K562 (cell line): ENCODE measurements at regions not wholly inside any gene's neighbourhood (a gene's known extent, or its start where the extent isn't known, plus 50 kb on each side); places are given as distances from the start of the nearest gene placed in this dataset.

ENCODE experiments used
- ARHGAP35 ChIP-seq: fragments of 450-650 bp; IDR thresholded peaks from 2 replicates; pipeline ENCODE4 v1.6.1; 2018; ENCODE audit not compliant: partially characterized antibody
- BRCA1 ChIP-seq, 2 experiments: fragments of 450-650 bp in 1 of 2; sonication (generic) in 1 of 2; formaldehyde crosslinking in 1 of 2; IDR thresholded peaks; 2 replicates each; pipeline versions ENCODE4 v1.5.0 to v1.6.1; 2017 to 2020; ENCODE audit warnings: mild to moderate bottlenecking in 1 of 2, missing genetic modification reagents in 1 of 2
- CREM ChIP-seq: IDR thresholded peaks from 2 replicates; pipeline ENCODE4 v1.6.1; 2014; ENCODE audit warnings: antibody characterized with exemption, low read depth
- FIP1L1 ChIP-seq: fragments of 200-400 bp; formaldehyde crosslinking; IDR thresholded peaks from 2 replicates; pipeline ENCODE4 v1.6.1; 2018; ENCODE audit warnings: mild to moderate bottlenecking, low read depth, low read length; ENCODE audit not compliant: poor library complexity, severe bottlenecking
- HDAC3 ChIP-seq: fragments of 450-650 bp; IDR thresholded peaks from 2 replicates; pipeline ENCODE4 v1.6.1; 2018; ENCODE audit warnings: borderline replicate concordance, mild to moderate bottlenecking, moderate library complexity; ENCODE audit not compliant: partially characterized antibody
- NR2F6 ChIP-seq: fragments of 450-650 bp; formaldehyde crosslinking; IDR thresholded peaks from 2 replicates; pipeline ENCODE4 v1.4.0; 2020; ENCODE audit warnings: mild to moderate bottlenecking
- NR4A1 ChIP-seq, 2 experiments: fragments of 250-450 bp in 1 of 2; fragments of 450-650 bp in 1 of 2; sonication (Bioruptor Pico) in 1 of 2; IDR thresholded peaks; 2 replicates each; pipeline versions ENCODE4 v1.4.0 to v1.6.1; 2016 to 2020; ENCODE audit warnings: mild to moderate bottlenecking in 2 of 2, missing compliant biosample characterization in 1 of 2, missing genetic modification characterization in 1 of 2, moderate library complexity in 1 of 2
- SAFB2 ChIP-seq: fragments of 200-400 bp; formaldehyde crosslinking; IDR thresholded peaks from 2 replicates; pipeline ENCODE4 v1.6.1; 2018; ENCODE audit warnings: borderline replicate concordance, low read length, low read depth, moderate library complexity; ENCODE audit not compliant: severe bottlenecking
- SPI1 ChIP-seq: IDR thresholded peaks from 2 replicates; pipeline ENCODE4 v1.6.1; 2011; ENCODE audit warnings: low read depth, low read length, control low read depth, borderline replicate concordance
- ZBTB7A ChIP-seq: IDR thresholded peaks from 2 replicates; pipeline ENCODE4 v1.6.1; 2011; ENCODE audit warnings: low read depth, mild to moderate bottlenecking, low read length, moderate library complexity, borderline replicate concordance; ENCODE audit not compliant: control insufficient read depth
- TF ChIP-seq, protein P1 (sequence below): fragments of 200-800 bp; sonication (Bioruptor generic); IDR thresholded peaks from 2 replicates; pipeline ENCODE4 v1.6.1; 2016; ENCODE audit warnings: missing genetic modification characterization, missing compliant biosample characterization
- TF ChIP-seq, protein P2 (sequence below): fragments of 450-650 bp; IDR thresholded peaks from 2 replicates; pipeline ENCODE4 v1.6.1; 2016; ENCODE audit warnings: borderline replicate concordance
- TF ChIP-seq, protein P3 (sequence below): fragments of 450-650 bp; IDR thresholded peaks from 2 replicates; pipeline ENCODE4 v1.6.1; 2016; ENCODE audit warnings: mild to moderate bottlenecking
- TF ChIP-seq, protein P4 (sequence below): fragments of 150-350 bp; IDR thresholded peaks from 2 replicates; pipeline ENCODE4 v1.6.1; 2014; ENCODE audit warnings: low read depth, mild to moderate bottlenecking, low read length, borderline replicate concordance

DNA sequence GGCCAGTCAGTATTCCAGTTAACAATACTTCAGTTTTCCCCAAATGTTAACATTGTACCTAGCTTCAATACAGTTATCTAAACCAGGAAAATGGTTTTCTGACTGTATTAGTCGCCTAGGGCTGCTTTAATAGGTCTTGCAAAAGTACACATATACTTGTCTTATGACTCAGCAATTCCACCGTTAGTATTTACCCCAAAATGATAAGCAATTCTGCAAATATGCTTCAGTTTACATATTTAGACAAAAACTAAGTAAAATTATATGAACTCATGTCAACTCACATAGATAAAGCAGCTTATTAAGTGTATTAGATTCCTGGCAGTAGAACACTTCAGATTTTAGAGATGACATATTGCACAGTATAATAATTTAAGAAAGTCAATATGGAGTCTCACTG lies 363.3 kb downstream of the ARL4A start (continued):
- TF ChIP-seq, protein P1, sequence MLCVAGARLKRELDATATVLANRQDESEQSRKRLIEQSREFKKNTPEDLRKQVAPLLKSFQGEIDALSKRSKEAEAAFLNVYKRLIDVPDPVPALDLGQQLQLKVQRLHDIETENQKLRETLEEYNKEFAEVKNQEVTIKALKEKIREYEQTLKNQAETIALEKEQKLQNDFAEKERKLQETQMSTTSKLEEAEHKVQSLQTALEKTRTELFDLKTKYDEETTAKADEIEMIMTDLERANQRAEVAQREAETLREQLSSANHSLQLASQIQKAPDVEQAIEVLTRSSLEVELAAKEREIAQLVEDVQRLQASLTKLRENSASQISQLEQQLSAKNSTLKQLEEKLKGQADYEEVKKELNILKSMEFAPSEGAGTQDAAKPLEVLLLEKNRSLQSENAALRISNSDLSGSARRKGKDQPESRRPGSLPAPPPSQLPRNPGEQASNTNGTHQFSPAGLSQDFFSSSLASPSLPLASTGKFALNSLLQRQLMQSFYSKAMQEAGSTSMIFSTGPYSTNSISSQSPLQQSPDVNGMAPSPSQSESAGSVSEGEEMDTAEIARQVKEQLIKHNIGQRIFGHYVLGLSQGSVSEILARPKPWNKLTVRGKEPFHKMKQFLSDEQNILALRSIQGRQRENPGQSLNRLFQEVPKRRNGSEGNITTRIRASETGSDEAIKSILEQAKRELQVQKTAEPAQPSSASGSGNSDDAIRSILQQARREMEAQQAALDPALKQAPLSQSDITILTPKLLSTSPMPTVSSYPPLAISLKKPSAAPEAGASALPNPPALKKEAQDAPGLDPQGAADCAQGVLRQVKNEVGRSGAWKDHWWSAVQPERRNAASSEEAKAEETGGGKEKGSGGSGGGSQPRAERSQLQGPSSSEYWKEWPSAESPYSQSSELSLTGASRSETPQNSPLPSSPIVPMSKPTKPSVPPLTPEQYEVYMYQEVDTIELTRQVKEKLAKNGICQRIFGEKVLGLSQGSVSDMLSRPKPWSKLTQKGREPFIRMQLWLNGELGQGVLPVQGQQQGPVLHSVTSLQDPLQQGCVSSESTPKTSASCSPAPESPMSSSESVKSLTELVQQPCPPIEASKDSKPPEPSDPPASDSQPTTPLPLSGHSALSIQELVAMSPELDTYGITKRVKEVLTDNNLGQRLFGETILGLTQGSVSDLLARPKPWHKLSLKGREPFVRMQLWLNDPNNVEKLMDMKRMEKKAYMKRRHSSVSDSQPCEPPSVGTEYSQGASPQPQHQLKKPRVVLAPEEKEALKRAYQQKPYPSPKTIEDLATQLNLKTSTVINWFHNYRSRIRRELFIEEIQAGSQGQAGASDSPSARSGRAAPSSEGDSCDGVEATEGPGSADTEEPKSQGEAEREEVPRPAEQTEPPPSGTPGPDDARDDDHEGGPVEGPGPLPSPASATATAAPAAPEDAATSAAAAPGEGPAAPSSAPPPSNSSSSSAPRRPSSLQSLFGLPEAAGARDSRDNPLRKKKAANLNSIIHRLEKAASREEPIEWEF (CRISPR knock-in tag): no peak
- no peak for TF ChIP-seq NR2F6
- TF ChIP-seq NR4A1 (CRISPR knock-in tag; IDR thresholded peaks at IDR 0.05): no peak
- no peak for TF ChIP-seq NR4A1 (tag; IDR thresholded peaks at IDR 0.05)
- TF ChIP-seq ARHGAP35: no peak
- TF ChIP-seq CREM: no peak
- no peak for TF ChIP-seq ZBTB7A
- no peak for TF ChIP-seq HDAC3
- TF ChIP-seq SPI1: no peak
- TF ChIP-seq, protein P2, sequence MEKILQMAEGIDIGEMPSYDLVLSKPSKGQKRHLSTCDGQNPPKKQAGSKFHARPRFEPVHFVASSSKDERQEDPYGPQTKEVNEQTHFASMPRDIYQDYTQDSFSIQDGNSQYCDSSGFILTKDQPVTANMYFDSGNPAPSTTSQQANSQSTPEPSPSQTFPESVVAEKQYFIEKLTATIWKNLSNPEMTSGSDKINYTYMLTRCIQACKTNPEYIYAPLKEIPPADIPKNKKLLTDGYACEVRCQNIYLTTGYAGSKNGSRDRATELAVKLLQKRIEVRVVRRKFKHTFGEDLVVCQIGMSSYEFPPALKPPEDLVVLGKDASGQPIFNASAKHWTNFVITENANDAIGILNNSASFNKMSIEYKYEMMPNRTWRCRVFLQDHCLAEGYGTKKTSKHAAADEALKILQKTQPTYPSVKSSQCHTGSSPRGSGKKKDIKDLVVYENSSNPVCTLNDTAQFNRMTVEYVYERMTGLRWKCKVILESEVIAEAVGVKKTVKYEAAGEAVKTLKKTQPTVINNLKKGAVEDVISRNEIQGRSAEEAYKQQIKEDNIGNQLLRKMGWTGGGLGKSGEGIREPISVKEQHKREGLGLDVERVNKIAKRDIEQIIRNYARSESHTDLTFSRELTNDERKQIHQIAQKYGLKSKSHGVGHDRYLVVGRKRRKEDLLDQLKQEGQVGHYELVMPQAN: no peak
- TF ChIP-seq, protein P3, sequence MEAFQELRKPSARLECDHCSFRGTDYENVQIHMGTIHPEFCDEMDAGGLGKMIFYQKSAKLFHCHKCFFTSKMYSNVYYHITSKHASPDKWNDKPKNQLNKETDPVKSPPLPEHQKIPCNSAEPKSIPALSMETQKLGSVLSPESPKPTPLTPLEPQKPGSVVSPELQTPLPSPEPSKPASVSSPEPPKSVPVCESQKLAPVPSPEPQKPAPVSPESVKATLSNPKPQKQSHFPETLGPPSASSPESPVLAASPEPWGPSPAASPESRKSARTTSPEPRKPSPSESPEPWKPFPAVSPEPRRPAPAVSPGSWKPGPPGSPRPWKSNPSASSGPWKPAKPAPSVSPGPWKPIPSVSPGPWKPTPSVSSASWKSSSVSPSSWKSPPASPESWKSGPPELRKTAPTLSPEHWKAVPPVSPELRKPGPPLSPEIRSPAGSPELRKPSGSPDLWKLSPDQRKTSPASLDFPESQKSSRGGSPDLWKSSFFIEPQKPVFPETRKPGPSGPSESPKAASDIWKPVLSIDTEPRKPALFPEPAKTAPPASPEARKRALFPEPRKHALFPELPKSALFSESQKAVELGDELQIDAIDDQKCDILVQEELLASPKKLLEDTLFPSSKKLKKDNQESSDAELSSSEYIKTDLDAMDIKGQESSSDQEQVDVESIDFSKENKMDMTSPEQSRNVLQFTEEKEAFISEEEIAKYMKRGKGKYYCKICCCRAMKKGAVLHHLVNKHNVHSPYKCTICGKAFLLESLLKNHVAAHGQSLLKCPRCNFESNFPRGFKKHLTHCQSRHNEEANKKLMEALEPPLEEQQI: peak; percentile 77
- TF ChIP-seq, protein P4, sequence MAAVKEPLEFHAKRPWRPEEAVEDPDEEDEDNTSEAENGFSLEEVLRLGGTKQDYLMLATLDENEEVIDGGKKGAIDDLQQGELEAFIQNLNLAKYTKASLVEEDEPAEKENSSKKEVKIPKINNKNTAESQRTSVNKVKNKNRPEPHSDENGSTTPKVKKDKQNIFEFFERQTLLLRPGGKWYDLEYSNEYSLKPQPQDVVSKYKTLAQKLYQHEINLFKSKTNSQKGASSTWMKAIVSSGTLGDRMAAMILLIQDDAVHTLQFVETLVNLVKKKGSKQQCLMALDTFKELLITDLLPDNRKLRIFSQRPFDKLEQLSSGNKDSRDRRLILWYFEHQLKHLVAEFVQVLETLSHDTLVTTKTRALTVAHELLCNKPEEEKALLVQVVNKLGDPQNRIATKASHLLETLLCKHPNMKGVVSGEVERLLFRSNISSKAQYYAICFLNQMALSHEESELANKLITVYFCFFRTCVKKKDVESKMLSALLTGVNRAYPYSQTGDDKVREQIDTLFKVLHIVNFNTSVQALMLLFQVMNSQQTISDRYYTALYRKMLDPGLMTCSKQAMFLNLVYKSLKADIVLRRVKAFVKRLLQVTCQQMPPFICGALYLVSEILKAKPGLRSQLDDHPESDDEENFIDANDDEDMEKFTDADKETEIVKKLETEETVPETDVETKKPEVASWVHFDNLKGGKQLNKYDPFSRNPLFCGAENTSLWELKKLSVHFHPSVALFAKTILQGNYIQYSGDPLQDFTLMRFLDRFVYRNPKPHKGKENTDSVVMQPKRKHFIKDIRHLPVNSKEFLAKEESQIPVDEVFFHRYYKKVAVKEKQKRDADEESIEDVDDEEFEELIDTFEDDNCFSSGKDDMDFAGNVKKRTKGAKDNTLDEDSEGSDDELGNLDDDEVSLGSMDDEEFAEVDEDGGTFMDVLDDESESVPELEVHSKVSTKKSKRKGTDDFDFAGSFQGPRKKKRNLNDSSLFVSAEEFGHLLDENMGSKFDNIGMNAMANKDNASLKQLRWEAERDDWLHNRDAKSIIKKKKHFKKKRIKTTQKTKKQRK: no peak
- TF ChIP-seq BRCA1 (IDR thresholded peaks at IDR 0.05): no peak
- no peak for TF ChIP-seq BRCA1 (CRISPR knock-in tag; IDR thresholded peaks at IDR 0.05)
- no peak for TF ChIP-seq FIP1L1
- TF ChIP-seq SAFB2: no peak
